ENCODE measurements at regions not wholly inside any gene's neighbourhood (a gene's known extent, or its start where the extent isn't known, plus 50 kb on each side); places are given as distances from the start of the nearest gene placed in this dataset.

GRCh38 chr14:26925876-26926584, 328.2 kb upstream of the NOVA1 start:
- TF ChIP-seq CTCF (IDR thresholded peaks at IDR 0.05; ENCODE audit: insufficient read depth, low read depth, low read length) (no peak), EZH2 (IDR thresholded peaks at IDR 0.05; ENCODE audit: insufficient read depth, low read length) (no peak)
- H3K9ac ChIP-seq (ENCODE audit: low read length) = no peak overlapping the region
- Mint-ChIP-seq H3K9me3 (ENCODE audit: unreplicated experiment) (no peaks in the 10 kb centered on the region), H3K36me3 (ENCODE audit: low read depth, unreplicated experiment) (no peaks in the 10 kb centered on the region), H3K27ac (ENCODE audit: unreplicated experiment) (peak overlapping the region; percentile 81), H3K4me1 (ENCODE audit: low read depth, unreplicated experiment) (peaks cover 21% of the 10 kb centered on the region), H3K4me3 (ENCODE audit: unreplicated experiment) (no peak overlapping the region), H3K27me3 (ENCODE audit: low read depth, unreplicated experiment) (no peaks in the 10 kb centered on the region)
- H4K20me1 ChIP-seq (ENCODE audit: insufficient read depth, low read length) = no peaks in the 10 kb centered on the region
- no peaks in the 10 kb centered on the region for H3K9me3 ChIP-seq (ENCODE audit: insufficient read depth, low read depth, low read length)
- H3K4me3 ChIP-seq (ENCODE audit: insufficient read depth, low read depth, low read length) = no peak overlapping the region
- H3K27me3 ChIP-seq (ENCODE audit: insufficient read depth, low read length) = no peaks in the 10 kb centered on the region
- no peaks in the 10 kb centered on the region for H3K4me1 ChIP-seq (ENCODE audit: insufficient read depth, low read length)
- no peak overlapping the region for H3K4me2 ChIP-seq (ENCODE audit: low read length)
- no peaks in the 10 kb centered on the region for H3K36me3 ChIP-seq (ENCODE audit: insufficient read depth, low read length)
- FAIRE-seq (no peak), DNase-seq (ENCODE audit: low read depth) (peak; percentile 43)
- H2AFZ ChIP-seq (ENCODE audit: low read depth, low read length) = no peak overlapping the region
- H3K79me2 ChIP-seq (ENCODE audit: insufficient read depth, low read length) = no peaks in the 10 kb centered on the region
- H3K27ac ChIP-seq (ENCODE audit: low read depth, low read length) = no peak overlapping the region

GRCh38 chr14:26926585-26926984, 328.8 kb upstream of the NOVA1 start:
- H2AFZ ChIP-seq (ENCODE audit: low read depth, low read length) = no peak overlapping the region
- FAIRE-seq (no peak), DNase-seq (ENCODE audit: low read depth) (no peak)
- H3K9ac ChIP-seq (ENCODE audit: low read length) = no peak overlapping the region
- peaks cover 21% of the 10 kb centered on the region for H3K4me1 Mint-ChIP-seq (ENCODE audit: low read depth, unreplicated experiment)
- H3K27ac Mint-ChIP-seq (ENCODE audit: unreplicated experiment) = peak overlapping the region; percentile 81
- H3K27me3 Mint-ChIP-seq (ENCODE audit: low read depth, unreplicated experiment) = no peaks in the 10 kb centered on the region
- H3K4me3 Mint-ChIP-seq (ENCODE audit: unreplicated experiment) = no peak overlapping the region
- H4K20me1 ChIP-seq (ENCODE audit: insufficient read depth, low read length) = no peaks in the 10 kb centered on the region
- no peaks in the 10 kb centered on the region for H3K4me1 ChIP-seq (ENCODE audit: insufficient read depth, low read length)
- H3K4me2 ChIP-seq (ENCODE audit: low read length) = no peak overlapping the region
- no peaks in the 10 kb centered on the region for H3K36me3 ChIP-seq (ENCODE audit: insufficient read depth, low read length)
- H3K4me3 ChIP-seq (ENCODE audit: insufficient read depth, low read depth, low read length) = no peak overlapping the region
- TF ChIP-seq CTCF (IDR thresholded peaks at IDR 0.05; ENCODE audit: insufficient read depth, low read depth, low read length) (no peak), EZH2 (IDR thresholded peaks at IDR 0.05; ENCODE audit: insufficient read depth, low read length) (no peak)
- H3K9me3 ChIP-seq (ENCODE audit: insufficient read depth, low read depth, low read length) = no peaks in the 10 kb centered on the region
- no peak overlapping the region for H3K27ac ChIP-seq (ENCODE audit: low read depth, low read length)
- H3K79me2 ChIP-seq (ENCODE audit: insufficient read depth, low read length) = no peaks in the 10 kb centered on the region
- no peaks in the 10 kb centered on the region for H3K36me3 Mint-ChIP-seq (ENCODE audit: low read depth, unreplicated experiment)
- H3K9me3 Mint-ChIP-seq (ENCODE audit: unreplicated experiment) = no peaks in the 10 kb centered on the region
- no peaks in the 10 kb centered on the region for H3K27me3 ChIP-seq (ENCODE audit: insufficient read depth, low read length)

GRCh38 chr14:26928019-26928418, 330.2 kb upstream of the NOVA1 start:
- H3K9ac ChIP-seq (ENCODE audit: low read length) = no peak overlapping the region
- Mint-ChIP-seq H3K27me3 (ENCODE audit: low read depth, unreplicated experiment) (no peaks in the 10 kb centered on the region), H3K9me3 (ENCODE audit: unreplicated experiment) (no peaks in the 10 kb centered on the region), H3K36me3 (ENCODE audit: low read depth, unreplicated experiment) (no peaks in the 10 kb centered on the region), H3K4me1 (ENCODE audit: low read depth, unreplicated experiment) (peaks cover 24% of the 10 kb centered on the region), H3K4me3 (ENCODE audit: unreplicated experiment) (no peak overlapping the region), H3K27ac (ENCODE audit: unreplicated experiment) (peak overlapping the region; percentile 72)
- no peak overlapping the region for H3K27ac ChIP-seq (ENCODE audit: low read depth, low read length)
- TF ChIP-seq CTCF (IDR thresholded peaks at IDR 0.05; ENCODE audit: insufficient read depth, low read depth, low read length) (no peak), EZH2 (IDR thresholded peaks at IDR 0.05; ENCODE audit: insufficient read depth, low read length) (no peak)
- DNase-seq (ENCODE audit: low read depth) (no peak), FAIRE-seq (no peak)
- H3K27me3 ChIP-seq (ENCODE audit: insufficient read depth, low read length) = no peaks in the 10 kb centered on the region
- H3K4me1 ChIP-seq (ENCODE audit: insufficient read depth, low read length) = no peaks in the 10 kb centered on the region
- H2AFZ ChIP-seq (ENCODE audit: low read depth, low read length) = no peak overlapping the region
- no peaks in the 10 kb centered on the region for H3K79me2 ChIP-seq (ENCODE audit: insufficient read depth, low read length)
- H3K4me2 ChIP-seq (ENCODE audit: low read length) = no peak overlapping the region
- H3K4me3 ChIP-seq (ENCODE audit: insufficient read depth, low read depth, low read length) = no peak overlapping the region
- no peaks in the 10 kb centered on the region for H3K36me3 ChIP-seq (ENCODE audit: insufficient read depth, low read length)
- H4K20me1 ChIP-seq (ENCODE audit: insufficient read depth, low read length) = no peaks in the 10 kb centered on the region
- no peaks in the 10 kb centered on the region for H3K9me3 ChIP-seq (ENCODE audit: insufficient read depth, low read depth, low read length)
